Mesenchymal stem cell (in vitro differentiated cells and primary cell): ENCODE measurements at regions not wholly inside any gene's neighbourhood (a gene's known extent, or its start where the extent isn't known, plus 50 kb on each side); places are given as distances from the start of the nearest gene placed in this dataset.

Experiments used
- DNase-seq: peaks from one replicate; pipeline ENCODE4 v3.0.0-alpha.2; 2013
- H2AFZ ChIP-seq: one replicate; pipeline ENCODE4 v1.6.1; 2013; ENCODE audit warnings: low read depth, mild to moderate bottlenecking, control low read depth, inconsistent platforms, low read length, moderate library complexity
- H2AK5ac ChIP-seq: 2 replicates; pipeline ENCODE4 v1.6.1; 2013; ENCODE audit warnings: low read length, moderate library complexity, mild to moderate bottlenecking, inconsistent platforms; ENCODE audit not compliant: severe bottlenecking
- H2BK120ac ChIP-seq: one replicate; pipeline ENCODE4 v1.6.1; 2013; ENCODE audit warnings: low read depth, mild to moderate bottlenecking, inconsistent platforms, low read length, moderate library complexity
- H2BK12ac ChIP-seq, 2 experiments: one replicate each; pipeline ENCODE4 v1.6.1; 2013; ENCODE audit warnings: inconsistent platforms in 2 of 2, low read length in 2 of 2, mild to moderate bottlenecking in 2 of 2, moderate library complexity in 2 of 2, control low read depth in 1 of 2
- H2BK15ac ChIP-seq: one replicate; pipeline ENCODE4 v1.6.1; 2013; ENCODE audit warnings: mild to moderate bottlenecking, low read depth, inconsistent platforms; ENCODE audit not compliant: poor library complexity, severe bottlenecking
- H2BK5ac ChIP-seq: 2 replicates; pipeline ENCODE4 v1.6.1; 2013; ENCODE audit warnings: low read depth, mild to moderate bottlenecking, low read length, control low read depth, inconsistent platforms; ENCODE audit not compliant: poor library complexity, severe bottlenecking
- H3K14ac ChIP-seq, 2 experiments: one replicate each; pipeline ENCODE4 v1.6.1; 2013; ENCODE audit warnings: inconsistent platforms in 2 of 2, low read length in 2 of 2, control low read depth in 1 of 2, mild to moderate bottlenecking in 1 of 2, moderate library complexity in 1 of 2
- H3K18ac ChIP-seq, 2 experiments: one replicate each; pipeline ENCODE4 v1.6.1; 2013; ENCODE audit warnings: inconsistent platforms in 2 of 2, low read length in 2 of 2, control low read depth in 1 of 2, low read depth in 1 of 2, mild to moderate bottlenecking in 1 of 2
- H3K23ac ChIP-seq, 2 experiments: one replicate each; pipeline ENCODE4 v1.6.1; 2013; ENCODE audit warnings: inconsistent platforms in 2 of 2, low read length in 2 of 2, mild to moderate bottlenecking in 2 of 2, moderate library complexity in 2 of 2, control low read depth in 1 of 2
- H3K27ac ChIP-seq: 2 replicates; pipeline ENCODE4 v1.5.1; 2013; ENCODE audit warnings: mild to moderate bottlenecking, moderate library complexity, low read length, control low read depth, inconsistent platforms; ENCODE audit not compliant: poor library complexity, severe bottlenecking
- H3K27me3 ChIP-seq, 2 experiments: 2 replicates each; pipeline versions ENCODE4 v1.6.1 to v1.7.0; 2013; ENCODE audit warnings: low read length in 2 of 2, mild to moderate bottlenecking in 2 of 2, moderate library complexity in 2 of 2, control low read depth in 1 of 2, inconsistent platforms in 1 of 2; ENCODE audit not compliant: control insufficient read depth in 1 of 2, insufficient read depth in 1 of 2
- H3K36me3 ChIP-seq, 2 experiments: 2 replicates each; pipeline versions ENCODE4 v1.6.1 to v1.7.0; 2013; ENCODE audit warnings: low read length in 2 of 2, control low read depth in 1 of 2, inconsistent platforms in 1 of 2, low read depth in 1 of 2, mild to moderate bottlenecking in 1 of 2; ENCODE audit not compliant: insufficient read depth in 2 of 2, control insufficient read depth in 1 of 2
- H3K4ac ChIP-seq, 2 experiments: one replicate each; pipeline ENCODE4 v1.6.1; 2013; ENCODE audit warnings: inconsistent platforms in 2 of 2, low read length in 2 of 2, mild to moderate bottlenecking in 2 of 2, moderate library complexity in 2 of 2, control low read depth in 1 of 2, low read depth in 1 of 2
- H3K4me1 ChIP-seq: 2 replicates; pipeline ENCODE4 v1.6.1; 2013; ENCODE audit warnings: low read depth, low read length, control low read depth; ENCODE audit not compliant: control insufficient read depth, insufficient read depth
- H3K4me2 ChIP-seq: 2 replicates; pipeline ENCODE4 v1.6.1; 2013; ENCODE audit warnings: low read length, mild to moderate bottlenecking, inconsistent platforms; ENCODE audit not compliant: poor library complexity, severe bottlenecking
- H3K4me3 ChIP-seq, 2 experiments: 2 replicates each; pipeline versions ENCODE4 v1.5.1 to v1.7.0; 2013; ENCODE audit warnings: low read length in 2 of 2, mild to moderate bottlenecking in 2 of 2, control low read depth in 1 of 2, low read depth in 1 of 2; ENCODE audit not compliant: insufficient read depth in 1 of 2
- H3K79me1 ChIP-seq: replicated peaks from 2 replicates; pipeline ENCODE4 v1.6.1; 2013; ENCODE audit warnings: mild to moderate bottlenecking, control low read depth, low read length, inconsistent platforms; ENCODE audit not compliant: poor library complexity, severe bottlenecking
- H3K9ac ChIP-seq: 2 replicates; pipeline ENCODE4 v1.7.0; 2013; ENCODE audit warnings: mild to moderate bottlenecking, low read length, moderate library complexity
- H3K9me3 ChIP-seq: 2 replicates; pipeline ENCODE4 v1.7.0; 2013; ENCODE audit warnings: mild to moderate bottlenecking, low read length; ENCODE audit not compliant: control insufficient read depth
- H4K8ac ChIP-seq: one replicate; pipeline ENCODE4 v1.6.1; 2013; ENCODE audit warnings: inconsistent platforms, mild to moderate bottlenecking, low read length, moderate library complexity
- H4K91ac ChIP-seq: one replicate; pipeline ENCODE4 v1.6.1; 2013; ENCODE audit warnings: mild to moderate bottlenecking, low read length, inconsistent platforms
- WGBS: methylation state at CpG from one replicate; pipeline ENCODE4 v1.1.7; 2013; ENCODE audit warnings: mixed read lengths; 5-methylcytosine and 5-hydroxymethylcytosine counted together

GRCh38 chr21:14903172-14903865, 161.5 kb downstream of the NRIP1 start:
- Histone ChIP-seq H4K91ac (no peak overlapping the region), H3K18ac (no peak overlapping the region), H2BK12ac (no peak overlapping the region), H2AK5ac (no peak overlapping the region), H3K4me1 (peaks cover 4% of the 10 kb centered on the region), H4K8ac (no peak overlapping the region), H3K79me1 (no peaks in the 10 kb centered on the region), H2AFZ (no peak overlapping the region), H2BK5ac (no peak overlapping the region), H3K9me3 (no peaks in the 10 kb centered on the region), H3K27me3 (no peaks in the 10 kb centered on the region), H3K23ac (no peak overlapping the region), H2BK120ac (no peak overlapping the region), H3K4ac (no peak overlapping the region), H3K36me3 (no peaks in the 10 kb centered on the region), H3K27ac (no peak overlapping the region), H3K14ac (no peak overlapping the region), H3K4me3 (no peak overlapping the region), H3K4me2 (no peak overlapping the region), H3K9ac (no peak overlapping the region), H2BK15ac (no peak overlapping the region)
- DNase-seq: no peak
- 94% methylated on average over 2 of the region's 3 CpGs for WGBS

DNA sequence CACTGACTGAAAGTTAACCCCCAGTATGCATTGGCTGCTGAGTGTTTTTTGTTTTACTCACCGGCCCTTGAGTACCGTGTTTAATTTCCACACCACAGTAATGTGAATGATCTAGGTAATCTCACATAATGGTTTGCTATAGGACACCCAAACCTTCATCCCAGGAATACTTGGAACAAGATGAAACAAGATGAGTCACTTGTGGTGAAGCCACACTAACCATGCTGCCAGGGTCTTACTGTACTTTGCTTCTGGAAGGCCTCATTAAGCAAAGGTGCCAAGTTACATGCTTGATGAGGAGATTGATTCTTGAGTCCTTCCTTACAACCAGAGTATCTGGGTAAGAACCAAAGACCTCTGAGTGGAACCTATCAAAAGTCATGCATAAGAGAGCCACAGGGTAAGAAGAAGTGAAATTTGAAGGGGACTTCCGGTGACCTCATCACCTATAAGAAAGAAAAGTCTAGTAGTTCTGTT, 163.3 kb downstream of the NRIP1 start:
- Histone ChIP-seq H2AFZ (no peak overlapping the region), H4K8ac (no peak overlapping the region), H3K4me1 (peaks cover 4% of the 10 kb centered on the region), H3K4me3 (no peak overlapping the region), H3K9ac (no peak overlapping the region), H3K4ac (no peak overlapping the region), H2BK5ac (no peak overlapping the region), H3K4me2 (no peak overlapping the region), H3K36me3 (no peaks in the 10 kb centered on the region), H4K91ac (no peak overlapping the region), H3K14ac (no peak overlapping the region), H2BK12ac (no peak overlapping the region), H2AK5ac (no peak overlapping the region), H2BK15ac (no peak overlapping the region), H3K79me1 (no peaks in the 10 kb centered on the region), H3K18ac (peak overlapping the region in 1 of 2 experiments; percentile 21), H3K27ac (peak overlapping the region; percentile 7), H3K9me3 (no peaks in the 10 kb centered on the region), H3K23ac (no peak overlapping the region), H3K27me3 (no peaks in the 10 kb centered on the region), H2BK120ac (no peak overlapping the region)
- 78% methylated on average over 3 of the region's 3 CpGs for WGBS
- DNase-seq: peak; percentile 32

DNA sequence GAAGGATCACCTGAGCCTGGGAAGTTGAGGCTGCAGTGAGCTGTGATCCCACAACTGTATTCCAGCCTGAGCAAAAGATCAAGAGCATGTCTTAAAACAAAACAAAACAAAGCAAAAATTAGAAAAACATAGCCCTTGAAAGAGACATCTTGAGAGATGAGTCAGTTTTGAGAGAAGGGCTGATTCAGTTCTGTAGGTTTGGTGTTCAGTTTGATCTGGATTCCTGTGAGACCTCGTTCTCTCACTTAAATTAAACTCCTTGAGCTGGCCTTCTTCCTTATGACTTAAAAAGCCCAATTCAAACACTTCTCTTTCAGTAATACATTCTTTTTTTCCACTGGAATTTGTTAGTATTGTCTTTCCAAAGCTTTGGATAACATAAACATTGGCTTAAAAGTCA, 164.2 kb downstream of the NRIP1 start:
- Histone ChIP-seq H3K9ac (peak overlapping the region; percentile 53), H4K8ac (no peak overlapping the region), H3K23ac (no peak overlapping the region), H2BK12ac (no peak overlapping the region), H3K14ac (no peak overlapping the region), H2BK5ac (no peak overlapping the region), H3K9me3 (no peaks in the 10 kb centered on the region), H2AFZ (no peak overlapping the region), H2AK5ac (no peak overlapping the region), H3K79me1 (no peaks in the 10 kb centered on the region), H2BK120ac (no peak overlapping the region), H4K91ac (no peak overlapping the region), H3K4me3 (peak overlapping the region in 1 of 2 experiments; percentile 57), H3K4ac (no peak overlapping the region), H3K27me3 (no peaks in the 10 kb centered on the region), H3K36me3 (no peaks in the 10 kb centered on the region), H3K27ac (peak overlapping the region; percentile 25), H3K18ac (no peak overlapping the region), H3K4me1 (peaks cover 4% of the 10 kb centered on the region), H3K4me2 (no peak overlapping the region), H2BK15ac (no peak overlapping the region)
- DNase-seq: peak; percentile 14
- WGBS: no CpG with 5 or more reads among the region's 1 CpG

GRCh38 chr21:14900058-14900457, 164.7 kb downstream of the NRIP1 start:
- no peak overlapping the region for H3K4me2 ChIP-seq
- no peak overlapping the region for H2AK5ac ChIP-seq
- no peaks in the 10 kb centered on the region for H3K36me3 ChIP-seq
- no peak overlapping the region for H3K23ac ChIP-seq
- no peak overlapping the region for H4K91ac ChIP-seq
- H3K79me1 ChIP-seq: no peaks in the 10 kb centered on the region
- no peak overlapping the region for H2BK5ac ChIP-seq
- H3K4me3 ChIP-seq: peak overlapping the region in 1 of 2 experiments; percentile 57
- DNase-seq: no peak
- no peaks in the 10 kb centered on the region for H3K27me3 ChIP-seq
- H2BK12ac ChIP-seq: no peak overlapping the region
- H3K9me3 ChIP-seq: no peaks in the 10 kb centered on the region
- H3K14ac ChIP-seq: no peak overlapping the region
- no peak overlapping the region for H3K4ac ChIP-seq
- H3K4me1 ChIP-seq: peaks cover 4% of the 10 kb centered on the region
- H2BK120ac ChIP-seq: no peak overlapping the region
- peak overlapping the region; percentile 25 for H3K27ac ChIP-seq
- no peak overlapping the region for H3K18ac ChIP-seq
- no peak overlapping the region for H2AFZ ChIP-seq
- no peak overlapping the region for H2BK15ac ChIP-seq
- peak overlapping the region; percentile 53 for H3K9ac ChIP-seq
- no peak overlapping the region for H4K8ac ChIP-seq
